ENCODE measurements at regions not wholly inside any gene's neighbourhood (a gene's known extent, or its start where the extent isn't known, plus 50 kb on each side); places are given as distances from the start of the nearest gene placed in this dataset.

DNA sequence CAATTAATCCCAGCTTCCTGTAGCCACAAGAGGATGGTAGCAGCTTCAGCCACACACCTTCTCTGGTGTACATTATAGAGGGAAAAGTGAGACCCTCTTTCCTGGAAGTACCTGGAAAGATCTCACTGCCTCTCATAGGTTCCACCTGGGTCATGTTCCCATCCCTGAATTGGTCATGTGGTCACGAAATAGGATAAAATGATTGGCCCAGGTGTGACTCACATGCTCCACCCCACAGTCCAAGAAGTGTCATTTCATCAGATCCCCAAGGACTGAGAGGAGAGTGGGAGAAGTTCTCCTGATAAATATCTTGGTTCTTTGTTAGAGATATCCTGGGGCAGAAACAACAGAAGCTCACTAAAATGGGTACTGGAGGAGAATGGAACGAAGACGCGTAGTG is 142.4 kb downstream of the QRSL1 start:
- DNase-seq, result no peak

GRCh38 chr6:106770663-106771062 is 141.3 kb downstream of the QRSL1 start:
- DNase-seq, result no peak

DNA sequence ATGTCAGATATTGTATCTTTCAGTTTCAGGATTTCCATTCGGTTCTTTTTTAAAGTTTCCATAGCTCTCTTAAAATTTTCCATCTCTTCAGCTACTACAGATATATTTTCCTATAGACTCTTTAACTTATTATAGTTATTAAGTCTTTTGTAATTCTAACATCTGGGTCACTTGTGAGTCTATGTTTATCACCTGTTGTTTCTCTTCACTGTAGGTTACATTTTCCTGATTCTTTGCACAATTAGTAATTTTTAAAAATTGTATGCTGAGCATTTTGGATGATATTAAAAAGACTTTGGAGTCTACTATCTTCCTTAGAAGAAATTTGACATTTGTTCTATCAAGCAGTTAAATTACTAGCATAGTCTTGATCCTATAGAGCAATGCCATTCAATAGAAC is 140.7 kb downstream of the QRSL1 start:
- no peak for DNase-seq

GRCh38 chr6:106767271-106767670 is 137.9 kb downstream of the QRSL1 start:
- DNase-seq, result no peak

DNA sequence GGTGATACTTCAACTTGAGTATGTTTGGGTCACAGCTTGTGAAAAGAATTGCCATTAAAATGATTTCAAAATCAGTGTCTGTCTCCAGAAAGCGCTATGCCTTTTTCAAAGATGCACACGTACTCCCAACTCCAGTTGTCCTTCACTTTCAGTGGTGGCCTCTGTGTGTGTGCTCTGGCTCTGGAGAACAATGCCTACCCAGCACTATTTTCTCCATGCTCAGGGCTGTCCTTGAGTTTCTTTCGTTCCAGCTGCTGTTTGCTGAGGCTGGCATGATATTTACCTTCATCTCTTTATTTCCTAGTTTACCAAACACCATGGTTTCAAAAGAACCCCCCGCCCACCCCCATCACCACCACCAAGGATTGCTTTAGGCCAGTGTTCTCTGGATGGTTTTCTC is 136.8 kb downstream of the QRSL1 start:
- no peak for DNase-seq

GRCh38 chr6:106765496-106765895 is 136.1 kb downstream of the QRSL1 start:
- no peak for DNase-seq

GRCh38 chr6:106764353-106764980 is 135.1 kb downstream of the QRSL1 start:
- DNase-seq, result no peak

DNA sequence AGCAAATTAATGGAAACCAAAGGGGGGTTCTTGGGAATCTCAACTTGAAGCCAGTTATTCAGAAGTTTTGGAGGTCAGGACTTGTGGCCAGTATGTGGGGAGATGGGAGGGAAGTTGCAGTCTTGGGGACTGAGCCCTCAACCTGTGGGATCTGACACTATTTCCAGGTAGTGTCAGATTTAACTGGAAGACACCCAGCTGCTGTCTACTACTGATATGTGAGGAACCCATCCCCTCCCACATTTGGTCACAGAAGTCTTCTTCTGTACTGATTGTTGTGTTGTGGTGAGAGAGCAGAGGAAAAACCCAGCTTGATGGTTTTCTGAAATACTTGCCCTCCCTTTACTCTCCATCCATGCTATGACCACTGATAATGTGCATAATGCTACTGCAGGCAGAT is 134.0 kb downstream of the QRSL1 start:
- DNase-seq, result no peak

- DNase-seq, result no peak
These were observed 131.8 kb downstream of the QRSL1 start for GRCh38 chr6:106761160-106761559.

- no peak for DNase-seq
These were observed 129.7 kb downstream of the QRSL1 start for GRCh38 chr6:106759112-106759511.

GRCh38 chr6:106757722-106758467 is 128.5 kb downstream of the QRSL1 start:
- DNase-seq, result no peak

GRCh38 chr6:106757267-106757666 is 127.9 kb downstream of the QRSL1 start:
- no peak for DNase-seq

DNA sequence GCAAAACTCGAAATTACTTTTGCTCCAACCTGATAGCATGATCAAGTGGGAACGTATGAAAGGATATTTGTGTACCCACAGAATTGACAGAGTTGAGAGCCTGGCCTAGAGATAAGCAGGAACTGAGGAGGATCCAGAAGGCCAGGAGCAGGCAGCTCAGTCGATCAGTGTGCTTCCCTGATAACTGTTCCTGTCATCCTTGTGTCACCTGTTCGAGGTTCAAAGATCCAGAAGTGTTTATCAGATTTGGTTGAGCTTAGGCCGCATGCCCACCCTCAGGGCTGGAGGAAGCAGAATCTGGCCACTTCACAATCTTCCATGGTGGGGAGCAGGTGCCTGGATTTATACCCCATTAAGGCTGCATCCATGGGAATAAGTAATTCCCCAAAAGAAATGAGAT is 124.8 kb downstream of the QRSL1 start:
- no peak for DNase-seq

DNA sequence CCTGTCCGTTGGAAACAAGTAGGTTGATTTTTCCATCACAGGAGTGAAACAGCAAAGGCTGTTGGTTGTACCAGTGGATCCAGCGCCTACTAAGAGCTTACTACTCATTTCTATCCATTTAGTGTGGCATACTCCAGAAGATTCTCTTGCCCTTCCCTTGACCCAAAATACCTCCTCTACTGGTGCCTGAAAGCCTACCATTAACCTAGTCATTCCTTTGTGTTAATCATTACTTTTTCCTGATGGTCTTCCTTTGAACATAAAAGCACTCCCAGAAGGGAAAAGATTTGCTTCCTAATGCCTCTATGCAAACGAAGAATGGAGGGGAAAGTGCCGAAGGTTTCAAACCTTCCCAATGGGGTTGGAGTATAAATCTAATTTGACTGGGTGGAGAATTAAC is 123.3 kb downstream of the QRSL1 start:
- DNase-seq, result no peak

DNA sequence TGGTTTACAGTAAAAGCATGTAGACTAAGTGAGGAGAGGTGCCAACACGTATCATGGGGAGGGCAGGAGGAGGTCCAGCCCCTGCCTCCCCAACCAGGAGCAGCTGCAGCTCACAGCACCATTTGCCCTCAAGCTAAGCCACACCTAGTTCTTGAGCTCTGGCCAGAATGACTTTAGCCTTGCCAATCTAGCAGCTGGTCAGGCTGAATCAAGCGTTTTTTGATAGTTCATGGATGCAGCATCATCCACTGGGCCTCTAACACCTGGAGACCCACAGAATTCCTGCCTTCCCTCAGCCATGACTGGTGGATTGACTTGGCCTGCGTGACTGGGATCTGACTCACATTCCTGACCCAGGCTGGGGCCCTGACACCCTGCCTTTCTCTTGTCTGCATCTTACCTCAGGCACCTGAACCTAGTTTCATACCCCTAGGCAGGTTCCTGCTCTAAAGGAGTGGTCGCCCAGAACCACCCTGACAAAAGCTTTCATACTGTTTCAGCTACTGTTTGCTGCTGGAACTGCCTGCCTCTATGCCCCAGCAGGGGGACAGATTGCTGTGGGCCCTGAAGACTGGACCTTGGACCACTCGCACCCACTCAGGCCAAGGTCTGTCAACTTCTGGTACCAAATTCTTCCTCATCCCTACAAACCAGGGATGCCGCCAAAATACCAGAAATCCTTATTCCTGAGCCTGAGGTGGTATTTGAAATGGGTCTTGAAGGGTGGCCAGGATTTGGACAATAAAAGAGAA is 122.3 kb downstream of the QRSL1 start:
- DNase-seq, result no peak

- no peak for DNase-seq
These were observed 121.6 kb downstream of the QRSL1 start for GRCh38 chr6:106750946-106751345.

- no peak for DNase-seq
These were observed 121.0 kb downstream of the QRSL1 start for GRCh38 chr6:106750142-106750918.

- DNase-seq, result no peak
These were observed 120.2 kb downstream of the QRSL1 start for GRCh38 chr6:106749609-106750008.

DNA sequence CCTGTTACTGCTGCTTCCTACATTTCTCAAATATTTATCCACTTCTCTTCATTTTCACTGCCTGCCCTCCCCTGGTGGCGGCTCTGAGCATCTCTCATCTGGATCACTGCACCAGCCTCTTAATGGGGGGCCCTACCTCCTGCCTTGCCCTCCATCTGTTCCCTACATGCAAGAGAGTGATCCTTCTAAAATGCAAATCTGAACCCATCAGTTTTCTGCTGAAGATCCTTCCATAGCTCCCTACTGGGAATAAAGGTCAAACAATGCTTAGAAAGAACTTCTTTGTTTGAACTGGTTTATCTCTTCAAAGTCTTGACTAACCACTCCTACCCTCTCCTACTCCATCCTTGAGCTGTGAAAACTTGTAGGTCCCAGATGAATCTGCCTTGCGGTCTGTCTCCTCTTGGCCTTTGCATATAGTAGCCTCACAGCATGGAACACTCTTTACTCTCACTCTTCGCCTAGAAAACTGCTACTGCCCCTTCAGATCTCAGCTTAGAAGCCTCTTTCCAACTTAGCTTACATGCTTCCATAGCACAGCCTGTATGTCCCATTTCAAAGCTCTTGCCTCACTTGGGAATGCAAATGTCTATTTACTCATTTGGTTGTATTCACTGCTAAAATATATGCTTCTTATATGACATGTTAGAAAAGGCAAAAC is 119.3 kb downstream of the QRSL1 start:
- DNase-seq, result no peak

DNA sequence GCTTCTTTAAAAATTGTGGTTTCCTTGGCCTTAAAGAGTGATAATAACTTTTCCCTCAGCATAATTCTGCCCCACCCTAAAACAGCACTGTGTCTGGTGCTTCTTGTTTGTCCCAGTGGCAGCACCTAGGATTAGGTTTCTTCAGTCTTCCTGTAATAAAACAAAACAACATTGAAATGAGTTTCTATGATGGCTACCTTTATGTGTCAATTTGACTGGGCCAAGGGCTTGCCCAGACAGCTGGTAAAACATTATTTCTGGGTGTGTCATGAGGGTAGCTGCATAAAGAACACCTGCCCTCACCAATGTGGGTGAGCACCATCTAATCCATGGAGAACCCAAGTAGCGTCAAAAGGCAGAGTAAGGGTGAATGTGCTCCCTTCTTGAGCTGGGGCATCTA is 117.8 kb downstream of the QRSL1 start:
- DNase-seq, result no peak

GRCh38 chr6:106746652-106747051 is 117.3 kb downstream of the QRSL1 start:
- no peak for DNase-seq

Data from muscle of arm (tissue), 1 donor.